PC-9 (cell line): ENCODE measurements at regions not wholly inside any gene's neighbourhood (a gene's known extent, or its start where the extent isn't known, plus 50 kb on each side); places are given as distances from the start of the nearest gene placed in this dataset.
"Not testable (repeated sequence)": the region's sequence is repeated elsewhere in the genome, so short reads cannot be mapped to it uniquely, and the experiment has no call there.

Experiments used
- CTCF ChIP-seq: fragments of 200-600 bp; sonication (generic); conservative IDR thresholded peaks from 2 replicates; pipeline ENCODE4 v1.6.1; 2017; ENCODE audit warnings: mixed run types, antibody characterized with exemption, mild to moderate bottlenecking, moderate library complexity
- EZH2 ChIP-seq: fragments of 200-600 bp; sonication (generic); IDR thresholded peaks from 2 replicates; pipeline ENCODE4 v1.8.0; 2017; ENCODE audit warnings: antibody characterized with exemption, low read depth

- not testable (repeated sequence) for TF ChIP-seq EZH2, CTCF
These were observed 193.2 kb upstream of the PPP1R26 start for GRCh38 chr9:135286187-135286925.
